ENCODE measurements at regions not wholly inside any gene's neighbourhood (a gene's known extent, or its start where the extent isn't known, plus 50 kb on each side); places are given as distances from the start of the nearest gene placed in this dataset.

DNA sequence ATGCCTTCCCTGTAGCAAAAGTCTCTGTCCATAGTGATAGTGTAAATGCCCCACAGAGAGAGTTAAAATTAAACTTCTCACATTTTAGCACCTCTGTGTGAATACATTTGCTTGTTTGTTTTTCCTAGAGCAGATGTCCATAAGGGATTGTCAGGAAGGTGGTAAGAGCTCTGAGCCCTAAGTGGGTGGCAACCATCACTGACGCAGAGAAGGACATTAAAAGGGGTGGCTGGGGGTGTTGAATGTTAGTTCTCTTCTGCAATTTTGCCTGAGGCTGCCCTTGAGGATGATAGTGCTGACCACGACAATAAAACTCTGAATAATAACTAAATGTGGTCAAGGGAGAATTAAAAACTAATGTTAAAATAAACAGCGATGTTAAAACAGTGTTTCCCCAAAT, 174.3 kb upstream of the ID4 start:
- Histone ChIP-seq H3K9ac (ENCODE audit: insufficient read depth in 1 of 2, low read depth in 2 of 2, low read length in 2 of 2) (no peak overlapping the region), H3K79me2 (ENCODE audit: control insufficient read depth, insufficient read depth, low read length) (no peaks in the 10 kb centered on the region), H4K20me1 (replicated peaks; ENCODE audit: control insufficient read depth, insufficient read depth, low read length) (no peaks in the 10 kb centered on the region), H3K36me3 (ENCODE audit: control insufficient read depth, insufficient read depth, low read length) (no peaks in the 10 kb centered on the region), H3K4me3 (no peak overlapping the region), H3K27ac (ENCODE audit: extremely low read depth, low read depth, low read length) (no peak overlapping the region), H3K9me1 (ENCODE audit: control insufficient read depth, insufficient read depth, low read length) (no peaks in the 10 kb centered on the region), H3K4me2 (ENCODE audit: insufficient read depth, low read length) (no peak overlapping the region), H3K4me1 (replicated peaks in 1 of 2; ENCODE audit: control insufficient read depth in 2 of 2, insufficient read depth in 2 of 2, low read length in 2 of 2) (no peaks in the 10 kb centered on the region), H2AFZ (ENCODE audit: low read depth, low read length) (no peak overlapping the region), H3K27me3 (ENCODE audit: control insufficient read depth in 2 of 2, insufficient read depth in 2 of 2, low read length in 2 of 2) (no peaks in the 10 kb centered on the region), H3K9me3 (replicated peaks; ENCODE audit: control insufficient read depth, insufficient read depth, low read depth, low read length) (no peaks in the 10 kb centered on the region)
- FAIRE-seq: no peak
- ChIA-PET CTCF (ENCODE audit: low intra/inter-chr PET ratio) (no interaction called here), POLR2A (no interaction called here)
- TF ChIP-seq ARID2 (IDR thresholded peaks at IDR 0.05) (no peak), ZNF347 (CRISPR knock-in tag; IDR thresholded peaks at IDR 0.05; ENCODE audit: low read depth) (no peak), NFXL1 (CRISPR knock-in tag; IDR thresholded peaks at IDR 0.05) (no peak), NR2C2 (CRISPR knock-in tag; IDR thresholded peaks at IDR 0.05) (no peak), NR2C2 (tag; IDR thresholded peaks at IDR 0.05) (no peak), ZNF217 (CRISPR knock-in tag; IDR thresholded peaks at IDR 0.05) (no peak), ZSCAN29 (IDR thresholded peaks at IDR 0.05) (no peak)
- TF ChIP-seq, protein P1, sequence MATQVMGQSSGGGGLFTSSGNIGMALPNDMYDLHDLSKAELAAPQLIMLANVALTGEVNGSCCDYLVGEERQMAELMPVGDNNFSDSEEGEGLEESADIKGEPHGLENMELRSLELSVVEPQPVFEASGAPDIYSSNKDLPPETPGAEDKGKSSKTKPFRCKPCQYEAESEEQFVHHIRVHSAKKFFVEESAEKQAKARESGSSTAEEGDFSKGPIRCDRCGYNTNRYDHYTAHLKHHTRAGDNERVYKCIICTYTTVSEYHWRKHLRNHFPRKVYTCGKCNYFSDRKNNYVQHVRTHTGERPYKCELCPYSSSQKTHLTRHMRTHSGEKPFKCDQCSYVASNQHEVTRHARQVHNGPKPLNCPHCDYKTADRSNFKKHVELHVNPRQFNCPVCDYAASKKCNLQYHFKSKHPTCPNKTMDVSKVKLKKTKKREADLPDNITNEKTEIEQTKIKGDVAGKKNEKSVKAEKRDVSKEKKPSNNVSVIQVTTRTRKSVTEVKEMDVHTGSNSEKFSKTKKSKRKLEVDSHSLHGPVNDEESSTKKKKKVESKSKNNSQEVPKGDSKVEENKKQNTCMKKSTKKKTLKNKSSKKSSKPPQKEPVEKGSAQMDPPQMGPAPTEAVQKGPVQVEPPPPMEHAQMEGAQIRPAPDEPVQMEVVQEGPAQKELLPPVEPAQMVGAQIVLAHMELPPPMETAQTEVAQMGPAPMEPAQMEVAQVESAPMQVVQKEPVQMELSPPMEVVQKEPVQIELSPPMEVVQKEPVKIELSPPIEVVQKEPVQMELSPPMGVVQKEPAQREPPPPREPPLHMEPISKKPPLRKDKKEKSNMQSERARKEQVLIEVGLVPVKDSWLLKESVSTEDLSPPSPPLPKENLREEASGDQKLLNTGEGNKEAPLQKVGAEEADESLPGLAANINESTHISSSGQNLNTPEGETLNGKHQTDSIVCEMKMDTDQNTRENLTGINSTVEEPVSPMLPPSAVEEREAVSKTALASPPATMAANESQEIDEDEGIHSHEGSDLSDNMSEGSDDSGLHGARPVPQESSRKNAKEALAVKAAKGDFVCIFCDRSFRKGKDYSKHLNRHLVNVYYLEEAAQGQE (IDR thresholded peaks at IDR 0.05; ENCODE audit: borderline replicate concordance): no peak
- TF ChIP-seq, protein P1 (CRISPR knock-in tag; IDR thresholded peaks at IDR 0.05; ENCODE audit: low read depth): no peak
- no peak for DNase-seq (ENCODE audit: extremely low read depth in 1 of 4, low spot score in 3 of 4)
- intact Hi-C loops (cut with micrococcal nuclease): no loop called here
- no TSS peak for BruUV-seq (replicated peaks)
- ATAC-seq: no peak
- in situ Hi-C loops (cut with MboI): no loop called here
- WGBS (ENCODE audit: insufficient coverage, low coverage, missing lambda C conversion rate): 4% methylated on average over 3 of the region's 3 CpGs
